Ovary (tissue), 3 donors: ENCODE measurements at regions not wholly inside any gene's neighbourhood (a gene's known extent, or its start where the extent isn't known, plus 50 kb on each side); places are given as distances from the start of the nearest gene placed in this dataset.

Experiments used
- EP300 ChIP-seq: sonication (generic); formaldehyde crosslinking; IDR thresholded peaks from one replicate; pipeline ENCODE4 v1.6.1; 2017; ENCODE audit warnings: antibody characterized with exemption
- POLR2A ChIP-seq: fragments of 450-650 bp; IDR thresholded peaks from one replicate; pipeline ENCODE4 v1.6.1; 2017; ENCODE audit warnings: antibody characterized with exemption, mild to moderate bottlenecking, moderate library complexity
- TF ChIP-seq, protein P1 (sequence below), 3 donors: fragments of 450-650 bp in 2 of 3; fragments of 200-600 bp in 1 of 3; IDR thresholded peaks; one replicate each; pipeline versions ENCODE4 v1.5.1 to v1.8.0; 2016 to 2022; ENCODE audit warnings: antibody characterized with exemption in 3 of 3, mild to moderate bottlenecking in 1 of 3
- donor health status: DM: no; HTN: no; CAD: no.

DNA sequence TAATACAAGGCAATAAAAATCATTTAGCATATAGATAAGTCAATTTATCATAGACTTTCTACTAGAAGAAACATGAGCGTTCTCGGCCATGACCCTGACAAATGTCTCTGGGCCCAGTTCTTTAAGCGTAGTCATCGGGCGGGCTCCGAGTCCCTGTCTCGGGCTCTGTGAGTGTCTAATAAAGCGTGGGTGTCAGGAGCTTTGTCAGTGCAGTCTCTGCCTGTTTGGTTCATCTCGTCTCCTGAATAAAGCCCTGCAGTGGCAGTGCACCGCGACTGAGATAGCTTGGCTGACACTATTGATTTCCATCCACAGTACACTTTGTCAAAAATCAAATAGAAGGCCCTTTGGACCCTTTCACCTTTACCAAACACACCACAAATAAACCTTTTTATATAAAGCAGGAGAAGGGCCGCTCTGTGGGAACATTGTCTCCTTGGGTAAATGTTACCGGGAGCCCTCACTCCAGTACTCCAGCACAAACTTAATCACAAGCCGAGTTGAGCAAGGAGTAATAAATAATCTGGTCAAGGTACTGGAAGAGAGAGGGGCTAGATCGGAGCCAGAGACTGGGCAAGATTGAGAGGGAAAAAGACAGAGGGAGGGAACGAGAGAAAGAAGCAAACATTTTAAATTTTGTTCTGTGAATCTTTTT, 368.2 kb upstream of the TSHZ3 start:
- TF ChIP-seq, protein P1, sequence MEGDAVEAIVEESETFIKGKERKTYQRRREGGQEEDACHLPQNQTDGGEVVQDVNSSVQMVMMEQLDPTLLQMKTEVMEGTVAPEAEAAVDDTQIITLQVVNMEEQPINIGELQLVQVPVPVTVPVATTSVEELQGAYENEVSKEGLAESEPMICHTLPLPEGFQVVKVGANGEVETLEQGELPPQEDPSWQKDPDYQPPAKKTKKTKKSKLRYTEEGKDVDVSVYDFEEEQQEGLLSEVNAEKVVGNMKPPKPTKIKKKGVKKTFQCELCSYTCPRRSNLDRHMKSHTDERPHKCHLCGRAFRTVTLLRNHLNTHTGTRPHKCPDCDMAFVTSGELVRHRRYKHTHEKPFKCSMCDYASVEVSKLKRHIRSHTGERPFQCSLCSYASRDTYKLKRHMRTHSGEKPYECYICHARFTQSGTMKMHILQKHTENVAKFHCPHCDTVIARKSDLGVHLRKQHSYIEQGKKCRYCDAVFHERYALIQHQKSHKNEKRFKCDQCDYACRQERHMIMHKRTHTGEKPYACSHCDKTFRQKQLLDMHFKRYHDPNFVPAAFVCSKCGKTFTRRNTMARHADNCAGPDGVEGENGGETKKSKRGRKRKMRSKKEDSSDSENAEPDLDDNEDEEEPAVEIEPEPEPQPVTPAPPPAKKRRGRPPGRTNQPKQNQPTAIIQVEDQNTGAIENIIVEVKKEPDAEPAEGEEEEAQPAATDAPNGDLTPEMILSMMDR (IDR thresholded peaks at IDR 0.05), result no peak
- TF ChIP-seq POLR2A, result no peak
- no peak for TF ChIP-seq EP300
